ENCODE measurements at regions not wholly inside any gene's neighbourhood (a gene's known extent, or its start where the extent isn't known, plus 50 kb on each side); places are given as distances from the start of the nearest gene placed in this dataset.
A peak's percentile ranks its signal among the peaks of the same experiment; 100 is the strongest.
"Not testable (repeated sequence)": the region's sequence is repeated elsewhere in the genome, so short reads cannot be mapped to it uniquely, and the experiment has no call there.

GRCh38 chr10:64102264-64102633 is 581.0 kb downstream of the REEP3 start:
- DNase-seq (ENCODE audit: low read depth in 3 of 3, low spot score in 2 of 3) = no peak

GRCh38 chr10:64102916-64103315 is 581.7 kb downstream of the REEP3 start:
- no peak for DNase-seq (ENCODE audit: low read depth in 3 of 3, low spot score in 2 of 3)

- no peak for DNase-seq (ENCODE audit: low read depth in 3 of 3, low spot score in 2 of 3)
Observed at GRCh38 chr10:64103750-64104470, 582.7 kb downstream of the REEP3 start.

DNA sequence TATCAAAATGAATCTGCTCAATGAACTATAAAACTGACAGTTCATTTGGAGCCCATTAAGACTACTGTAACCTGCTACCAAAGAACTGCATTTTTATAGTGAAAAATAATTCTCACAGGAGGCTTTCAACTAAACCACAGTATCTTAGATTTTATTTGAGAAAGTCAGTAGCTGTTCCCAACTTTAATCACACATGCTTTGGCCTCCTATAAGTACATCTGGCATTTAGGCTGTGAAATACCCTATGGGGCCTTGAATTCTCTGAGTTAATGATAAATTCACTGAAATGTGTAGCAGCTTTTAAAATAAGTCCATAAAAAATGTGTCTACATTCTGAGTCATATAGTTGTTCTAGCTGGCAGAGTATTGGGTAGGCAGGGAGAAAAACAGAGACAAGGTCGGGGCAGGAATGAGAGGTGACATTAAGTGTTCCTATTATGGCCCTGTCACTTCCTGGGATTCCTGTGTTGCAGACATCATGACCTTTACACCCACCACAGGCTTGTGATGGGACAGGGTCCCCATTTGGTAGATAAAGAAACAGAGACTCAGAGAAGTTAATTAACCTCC is 588.8 kb downstream of the REEP3 start:
- DNase-seq (ENCODE audit: low read depth in 3 of 3, low spot score in 2 of 3) = no peak

- DNase-seq (ENCODE audit: low read depth in 3 of 3, low spot score in 2 of 3) = peak in 1 of 3 donors; percentile 44
Observed at GRCh38 chr10:64112701-64113355, 591.6 kb downstream of the REEP3 start.

GRCh38 chr10:64113375-64113774 is 592.2 kb downstream of the REEP3 start:
- DNase-seq (ENCODE audit: low read depth in 3 of 3, low spot score in 2 of 3) = no peak

DNA sequence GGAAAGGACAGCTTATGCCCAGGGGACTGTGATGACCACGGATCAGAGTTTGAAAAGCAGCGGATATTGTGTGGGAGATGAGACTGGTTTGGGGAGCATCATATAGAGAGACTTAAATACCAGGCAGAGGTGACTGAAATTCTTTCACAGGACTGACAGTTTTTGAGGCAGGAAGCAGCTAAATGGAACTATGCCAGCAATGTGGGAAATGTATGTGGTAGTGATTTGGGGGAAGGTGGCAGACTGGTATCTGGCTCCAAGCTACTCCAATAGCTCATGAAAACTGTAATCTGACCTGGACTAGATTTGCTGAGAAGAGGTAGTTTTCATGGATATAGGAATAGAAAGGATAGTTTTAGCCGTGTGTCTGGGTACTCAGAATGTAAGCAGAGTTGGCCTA is 592.6 kb downstream of the REEP3 start:
- DNase-seq (ENCODE audit: low read depth in 3 of 3, low spot score in 2 of 3) = no peak

DNA sequence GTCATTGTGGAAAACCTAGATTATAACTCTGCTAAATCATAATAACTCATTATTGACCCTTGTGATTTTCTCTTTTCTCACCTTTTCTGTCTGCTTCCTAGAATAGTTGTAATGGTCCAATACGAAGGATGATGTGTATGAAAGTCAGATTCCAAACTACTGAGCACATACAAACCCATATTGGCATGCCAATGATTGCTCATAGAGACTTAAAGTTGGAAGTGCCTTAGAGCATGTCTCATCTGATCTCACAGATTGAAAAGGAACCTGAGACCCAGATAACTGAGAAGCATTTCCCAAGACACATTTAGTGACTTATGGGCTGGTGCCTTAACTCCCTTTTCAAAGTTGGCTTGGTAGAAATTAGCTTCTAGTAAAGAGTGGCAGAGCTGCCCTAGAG is 594.3 kb downstream of the REEP3 start:
- DNase-seq (ENCODE audit: low read depth in 3 of 3, low spot score in 2 of 3) = no peak

GRCh38 chr10:64115908-64116643 is 594.9 kb downstream of the REEP3 start:
- no peak for DNase-seq (ENCODE audit: low read depth in 3 of 3, low spot score in 2 of 3)

GRCh38 chr10:64116707-64117106 is 595.5 kb downstream of the REEP3 start:
- DNase-seq (ENCODE audit: low read depth in 3 of 3, low spot score in 2 of 3) = no peak

GRCh38 chr10:64118736-64119135 is 597.5 kb downstream of the REEP3 start:
- no peak for DNase-seq (ENCODE audit: low read depth in 3 of 3, low spot score in 2 of 3)

GRCh38 chr10:64120301-64120980 is 599.2 kb downstream of the REEP3 start:
- DNase-seq (ENCODE audit: low read depth in 3 of 3, low spot score in 2 of 3) = not testable (repeated sequence)

DNA sequence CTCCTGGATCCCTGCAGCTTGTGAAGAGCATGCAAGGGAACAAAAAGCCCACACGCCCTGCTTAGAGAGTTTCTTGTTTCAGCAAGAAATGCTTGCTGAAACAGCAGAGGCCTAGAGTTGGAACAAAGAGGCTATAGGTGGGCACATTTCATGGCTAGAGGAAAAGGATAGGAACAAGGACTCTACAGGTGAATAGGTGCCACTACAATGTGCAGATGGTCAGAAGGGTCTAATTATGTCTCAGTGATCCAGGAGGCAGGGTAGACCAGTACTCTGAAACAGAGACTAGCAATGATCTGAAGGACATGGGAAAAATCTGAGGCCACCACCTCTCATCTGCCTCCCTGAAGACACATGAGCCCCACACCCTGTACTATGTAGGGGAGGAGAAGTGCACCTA is 609.0 kb downstream of the REEP3 start:
- no peak for DNase-seq (ENCODE audit: low read depth in 3 of 3, low spot score in 2 of 3)

- DNase-seq (ENCODE audit: low read depth in 3 of 3, low spot score in 2 of 3) = no peak
Observed at GRCh38 chr10:64134676-64135075, 613.5 kb downstream of the REEP3 start.

- DNase-seq (ENCODE audit: low read depth in 3 of 3, low spot score in 2 of 3) = no peak
Observed at GRCh38 chr10:64142395-64142794, 621.2 kb downstream of the REEP3 start.

DNA sequence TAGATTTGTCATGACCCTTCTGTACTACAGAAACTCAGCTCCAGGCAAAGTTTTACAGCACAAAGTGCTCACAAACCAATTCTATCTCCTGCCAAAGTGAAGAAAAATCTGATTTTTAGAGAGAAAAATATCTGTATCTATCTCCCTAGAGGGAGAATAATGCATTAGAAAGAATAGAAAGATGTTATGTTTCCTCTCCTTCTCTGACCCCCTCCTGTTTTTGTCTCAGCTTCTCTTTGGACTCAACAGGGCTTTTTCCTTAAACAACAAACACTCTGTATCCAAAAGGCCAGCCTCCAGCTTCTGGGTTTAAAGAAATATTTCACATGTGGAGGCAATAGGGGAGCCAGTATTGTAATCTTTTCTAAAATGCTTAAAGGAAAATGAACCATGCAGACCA is 627.4 kb downstream of the REEP3 start:
- DNase-seq (ENCODE audit: low read depth in 3 of 3, low spot score in 2 of 3) = no peak

DNA sequence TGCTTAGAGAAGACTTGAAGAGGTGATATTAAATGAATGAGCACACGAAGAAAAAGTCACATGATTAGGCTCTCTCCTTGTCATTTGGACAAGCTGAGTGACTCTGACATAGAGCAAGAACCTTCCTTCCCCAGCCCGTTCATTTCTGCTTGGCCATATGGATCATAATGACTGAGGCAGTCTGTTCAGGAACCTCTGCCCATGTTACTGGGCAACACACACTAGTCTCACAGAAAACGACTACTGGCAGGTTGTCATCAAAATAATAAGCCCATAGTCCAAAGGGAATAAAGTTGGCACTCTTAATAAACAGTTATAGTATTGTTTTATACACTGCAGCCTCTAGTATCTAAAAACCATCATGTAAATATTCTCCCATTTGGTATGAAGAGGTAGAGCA is 635.0 kb downstream of the REEP3 start:
- no peak for DNase-seq (ENCODE audit: low read depth in 3 of 3, low spot score in 2 of 3)

DNA sequence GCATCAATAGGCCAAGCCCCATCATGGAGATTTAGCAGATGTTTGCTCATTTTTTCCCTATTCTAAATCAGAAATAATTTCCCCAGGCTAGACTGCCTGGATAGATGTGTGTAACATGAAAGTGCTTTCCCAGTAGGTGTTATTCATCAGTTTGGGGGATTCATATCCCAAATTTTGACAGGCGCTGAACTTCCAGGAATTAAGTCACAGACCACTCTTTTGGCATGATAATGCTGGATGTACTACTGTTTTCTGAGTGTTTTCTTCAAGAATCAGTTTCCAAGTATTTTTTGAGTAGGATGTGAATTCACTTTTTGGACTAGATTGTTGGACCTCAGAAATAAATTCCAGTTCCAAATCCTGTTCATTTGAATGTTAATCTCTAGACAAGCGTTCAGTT is 637.4 kb downstream of the REEP3 start:
- no peak for DNase-seq (ENCODE audit: low read depth in 3 of 3, low spot score in 2 of 3)

- no peak for DNase-seq (ENCODE audit: low read depth in 3 of 3, low spot score in 2 of 3)
Observed at GRCh38 chr10:64159910-64160872, 639.0 kb downstream of the REEP3 start.

DNA sequence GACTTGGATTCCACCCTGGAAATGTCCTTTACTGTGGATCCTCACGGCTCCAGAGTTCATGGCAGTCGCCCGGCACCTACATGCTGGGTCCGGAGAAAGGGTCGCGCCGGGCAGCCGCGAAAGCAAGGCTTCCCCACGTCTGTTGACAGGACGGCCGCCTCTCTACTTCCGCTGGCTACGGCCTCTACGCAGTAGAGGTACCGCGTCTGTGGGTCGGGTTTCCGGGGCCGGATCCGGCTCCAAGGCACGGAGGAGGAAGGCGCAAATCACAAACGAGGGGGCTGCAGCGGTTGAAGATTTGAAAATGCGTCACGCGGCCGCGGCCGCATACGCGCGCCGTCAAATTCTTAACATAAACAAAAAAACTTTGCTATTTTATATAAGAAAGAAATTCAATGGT is 649.6 kb downstream of the REEP3 start:
- DNase-seq (ENCODE audit: low read depth in 3 of 3, low spot score in 2 of 3) = no peak

Data from right renal cortex interstitium (tissue), 3 donors.